HepG2 (cell line): ENCODE measurements at regions not wholly inside any gene's neighbourhood (a gene's known extent, or its start where the extent isn't known, plus 50 kb on each side); places are given as distances from the start of the nearest gene placed in this dataset.
"Not testable (repeated sequence)": the region's sequence is repeated elsewhere in the genome, so short reads cannot be mapped to it uniquely, and the experiment has no call there.

Source experiments
- ATAC-seq: fragments of 200-7000 bp; cut with Tn5 transposase; 3 replicates; pipeline ENCODE4 v1.9.1; 2020; ENCODE audit warnings: mild to moderate bottlenecking, moderate library complexity
- BruUV-seq: library from RNA; stranded (reverse); fragments of 400-500 nt; replicated peaks from 2 replicates; lab custom pipeline; 2021; lab: Mats Ljungman, UMichigan
- CTCF ChIA-PET: fragments of 300-600 bp; formaldehyde crosslinking; extraction: SDS; loops from one replicate; lab custom pipeline; 2021; ENCODE audit warnings: low total read pairs, inconsistent platforms, low intra/inter-chr PET ratio; lab: Yijun Ruan, JAX
- POLR2A ChIA-PET: fragments of 350-600 bp; sonication (Branson Sonifier 250); formaldehyde crosslinking; loops from one replicate; lab custom pipeline; 2020; ENCODE audit warnings: antibody characterized with exemption, inconsistent platforms; lab: Yijun Ruan, JAX
- DNase-seq: peaks from one replicate; pipeline ENCODE4 v3.0.0-alpha.2; 2015; ENCODE audit warnings: low spot score
- FAIRE-seq: peaks from 3 replicates; lab custom pipeline; 2011; peaks lifted over from hg19 to GRCh38; lab: Jason Lieb, UNC
- H2AFZ ChIP-seq: one replicate; pipeline ENCODE4 v1.6.1; 2011; ENCODE audit warnings: low read length, inconsistent platforms
- H3K27ac ChIP-seq: fragments of 300-600 bp; 3 replicates; pipeline ENCODE4 v1.8.0; 2011; ENCODE audit warnings: mixed run types, mild to moderate bottlenecking, mixed read lengths, low read length, inconsistent platforms; ENCODE audit not compliant: insufficient read depth; ENCODE audit errors: extremely low read length
- H3K27me3 ChIP-seq, 2 experiments: fragments of 200-600 bp in 1 of 2; 2 replicates in 1 of 2; 3 replicates in 1 of 2; pipeline versions ENCODE4 v1.6.0 to v1.8.0; 2011; ENCODE audit warnings: low read length in 2 of 2, mild to moderate bottlenecking in 2 of 2, moderate library complexity in 2 of 2, inconsistent platforms in 1 of 2; ENCODE audit not compliant: insufficient read depth in 2 of 2, control insufficient read depth in 1 of 2
- H3K36me3 ChIP-seq, 2 experiments: fragments of 200-600 bp in 1 of 2; replicated peaks in 1 of 2; 2 replicates in 1 of 2; 3 replicates in 1 of 2; pipeline versions ENCODE4 v1.5.1 to v1.8.0; 2011; ENCODE audit warnings: low read length in 2 of 2, inconsistent platforms in 1 of 2; ENCODE audit not compliant: insufficient read depth in 2 of 2, control insufficient read depth in 1 of 2
- H3K4me1 ChIP-seq: 2 replicates; pipeline ENCODE4 v1.5.1; 2012; ENCODE audit warnings: low read length, inconsistent platforms; ENCODE audit not compliant: insufficient read depth
- H3K4me2 ChIP-seq: 2 replicates; pipeline ENCODE4 v1.6.0; 2011; ENCODE audit warnings: low read depth, low read length, inconsistent platforms
- H3K4me3 ChIP-seq, 3 experiments: fragments of 200-600 bp in 1 of 3; sonication (generic), shearing (Covaris generic) in 1 of 3; replicated peaks in 1 of 3; 2 replicates each; pipeline ENCODE4 v1.5.1; 2011 to 2016; ENCODE audit warnings: low read length in 3 of 3, inconsistent platforms in 2 of 3, low read depth in 2 of 3, mild to moderate bottlenecking in 2 of 3, control low read depth in 1 of 3, mixed read lengths in 1 of 3; ENCODE audit not compliant: insufficient read depth in 1 of 3
- H3K79me2 ChIP-seq: one replicate; pipeline ENCODE4 v1.6.1; 2011; ENCODE audit warnings: low read length, inconsistent platforms; ENCODE audit not compliant: insufficient read depth
- H3K9ac ChIP-seq: 2 replicates; pipeline ENCODE4 v1.6.0; 2011; ENCODE audit warnings: mild to moderate bottlenecking, low read depth, low read length, inconsistent platforms; ENCODE audit not compliant: insufficient read depth
- H3K9me3 ChIP-seq: 2 replicates; pipeline ENCODE4 v1.5.1; 2012; ENCODE audit warnings: mild to moderate bottlenecking, low read length
- H4K20me1 ChIP-seq: 2 replicates; pipeline ENCODE4 v1.6.0; 2011; ENCODE audit warnings: inconsistent platforms, mild to moderate bottlenecking, low read length, moderate library complexity; ENCODE audit not compliant: insufficient read depth
- ADNP ChIP-seq: sonication (generic); formaldehyde crosslinking; IDR thresholded peaks from 2 replicates; pipeline ENCODE4 v1.4.0; 2020; ENCODE audit warnings: missing genetic modification reagents
- CBX2 ChIP-seq, 2 experiments: fragments of 200-600 bp in 1 of 2; sonication (generic); formaldehyde crosslinking in 1 of 2; IDR thresholded peaks; 2 replicates each; pipeline versions ENCODE4 v1.7.0 to v1.8.1; 2018 to 2022; ENCODE audit warnings: low read depth in 2 of 2, low read length in 1 of 2, mild to moderate bottlenecking in 1 of 2, missing genetic modification reagents in 1 of 2
- FOXA1 ChIP-seq, 2 experiments: fragments of 450-650 bp in 1 of 2; sonication (generic) in 1 of 2; formaldehyde crosslinking in 1 of 2; IDR thresholded peaks; 2 replicates each; pipeline versions ENCODE4 v1.4.0 to v1.6.1; 2016 to 2020; ENCODE audit warnings: missing genetic modification reagents in 1 of 2
- FOXA3 ChIP-seq: IDR thresholded peaks from 2 replicates; pipeline ENCODE4 v1.6.1; 2016; ENCODE audit warnings: missing genetic modification reagents, missing compliant biosample characterization
- HNRNPH1 ChIP-seq: fragments of 200-400 bp; formaldehyde crosslinking; optimal IDR thresholded peaks from 2 replicates; pipeline ENCODE3; 2017; ENCODE audit warnings: mild to moderate bottlenecking, low read depth, low read length
- ZNF317 ChIP-seq: sonication (generic); formaldehyde crosslinking; IDR thresholded peaks from 2 replicates; pipeline ENCODE4 v1.5.0; 2020; ENCODE audit warnings: mild to moderate bottlenecking, missing genetic modification reagents
- WGBS: methylation state at CpG from one replicate; pipeline ENCODE4 v1.1.6; 2017; ENCODE audit warnings: low lambda C conversion rate; 5-methylcytosine and 5-hydroxymethylcytosine counted together
- in situ Hi-C: cut with HindIII; loops from 2 replicates; pipeline ENCODE4 v1.10.0; 2017; ENCODE audit warnings: low pct_unique_long_range_greater_than_20kb; ENCODE audit not compliant: extremely low pct_ligation_motif_present
- intact Hi-C: fragments of 100-400 bp; cut with micrococcal nuclease; formaldehyde crosslinking; loops from one replicate; pipeline ENCODE4 v1.10.0; 2022; ENCODE audit not compliant: unreplicated experiment
- TF ChIP-seq, protein P1 (sequence below): sonication (generic); formaldehyde crosslinking; IDR thresholded peaks from 2 replicates; pipeline ENCODE4 v1.4.0; 2020; ENCODE audit warnings: missing genetic modification reagents

DNA sequence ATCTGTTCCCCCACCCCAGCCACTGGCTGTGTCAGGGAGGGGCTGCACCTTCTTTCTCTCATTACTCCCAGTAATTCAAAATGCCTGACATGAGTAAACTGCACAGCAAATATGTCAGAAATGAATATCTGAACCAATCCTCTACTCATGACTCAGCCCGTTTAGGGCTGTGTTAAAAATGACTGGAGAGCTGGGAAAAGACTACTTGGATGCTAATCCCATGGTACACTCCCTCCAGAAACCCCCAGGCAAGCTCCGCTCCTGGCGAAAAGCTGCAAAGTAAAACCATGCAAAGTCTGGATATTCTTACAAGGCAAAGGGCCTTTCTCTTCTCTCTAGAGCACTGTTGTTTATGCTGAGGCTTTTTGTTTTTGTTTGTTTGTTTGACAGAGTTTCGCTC lies 448.1 kb upstream of the DYNLRB2 start (continued):
- TF ChIP-seq ADNP (CRISPR knock-in tag) (no peak), ZNF317 (CRISPR knock-in tag) (no peak), HNRNPH1 (no peak), CBX2 (IDR thresholded peaks at IDR 0.05; ENCODE audit: low read depth, low read length) (no peak), CBX2 (CRISPR knock-in tag; IDR thresholded peaks at IDR 0.05; ENCODE audit: low read depth) (no peak)

DNA sequence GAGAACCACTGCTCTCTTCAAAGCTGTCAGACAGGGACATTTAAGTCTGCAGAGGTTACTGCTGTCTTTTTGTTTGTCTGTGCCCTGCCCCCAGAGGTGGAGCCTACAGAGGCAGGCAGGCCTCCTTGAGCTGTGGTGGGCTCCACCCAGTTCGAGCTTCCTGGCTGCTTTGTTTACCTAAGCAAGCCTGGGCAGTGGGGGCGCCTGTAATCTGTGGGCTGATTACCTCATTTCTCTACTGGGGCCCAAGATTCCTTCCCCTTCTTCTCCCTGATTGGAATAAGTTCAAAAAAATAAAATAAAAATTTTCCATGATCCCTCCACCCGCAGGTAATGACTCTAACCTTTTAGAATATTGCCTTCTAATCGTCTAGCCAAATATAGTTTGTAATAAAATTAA lies 449.3 kb upstream of the DYNLRB2 start:
- H3K27me3 ChIP-seq; H3K4me3 ChIP-seq; H3K36me3 ChIP-seq; H3K79me2 ChIP-seq; H3K4me2 ChIP-seq; POLR2A ChIA-PET; H3K27ac ChIP-seq; in situ Hi-C loops; H3K9ac ChIP-seq; BruUV-seq; H3K4me1 ChIP-seq; H3K9me3 ChIP-seq; CTCF ChIA-PET; H2AFZ ChIP-seq; FAIRE-seq; ATAC-seq; DNase-seq; H4K20me1 ChIP-seq; TF ChIP-seq FOXA1 (IDR thresholded peaks at IDR 0.05): not testable (repeated sequence)
- TF ChIP-seq FOXA3 (CRISPR knock-in tag) (0 out of 2 replicates have a peak, but pooled peaks have one; percentile 23), FOXA1 (CRISPR knock-in tag; IDR thresholded peaks at IDR 0.05) (peak; percentile 52; the same call in 1 of the 2 replicates)
- TF ChIP-seq, protein P1, sequence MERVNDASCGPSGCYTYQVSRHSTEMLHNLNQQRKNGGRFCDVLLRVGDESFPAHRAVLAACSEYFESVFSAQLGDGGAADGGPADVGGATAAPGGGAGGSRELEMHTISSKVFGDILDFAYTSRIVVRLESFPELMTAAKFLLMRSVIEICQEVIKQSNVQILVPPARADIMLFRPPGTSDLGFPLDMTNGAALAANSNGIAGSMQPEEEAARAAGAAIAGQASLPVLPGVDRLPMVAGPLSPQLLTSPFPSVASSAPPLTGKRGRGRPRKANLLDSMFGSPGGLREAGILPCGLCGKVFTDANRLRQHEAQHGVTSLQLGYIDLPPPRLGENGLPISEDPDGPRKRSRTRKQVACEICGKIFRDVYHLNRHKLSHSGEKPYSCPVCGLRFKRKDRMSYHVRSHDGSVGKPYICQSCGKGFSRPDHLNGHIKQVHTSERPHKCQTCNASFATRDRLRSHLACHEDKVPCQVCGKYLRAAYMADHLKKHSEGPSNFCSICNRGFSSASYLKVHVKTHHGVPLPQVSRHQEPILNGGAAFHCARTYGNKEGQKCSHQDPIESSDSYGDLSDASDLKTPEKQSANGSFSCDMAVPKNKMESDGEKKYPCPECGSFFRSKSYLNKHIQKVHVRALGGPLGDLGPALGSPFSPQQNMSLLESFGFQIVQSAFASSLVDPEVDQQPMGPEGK: peak; percentile 59; the same call in 1 of the 2 replicates
- WGBS: 6% methylated on average over 4 of the region's 4 CpGs
- intact Hi-C loops: loop anchor here (2.0 to 10.0 kb wide), 2 partner anchors 19 to 373 kb away; no protein-coding TSS in a partner anchor
